PC-3 (cell line): ENCODE measurements at regions not wholly inside any gene's neighbourhood (a gene's known extent, or its start where the extent isn't known, plus 50 kb on each side); places are given as distances from the start of the nearest gene placed in this dataset.

Experiments used
- ATAC-seq: fragments of 200-7000 bp; cut with Tn5 transposase; 2 replicates; pipeline ENCODE4 v1.9.1; 2020; ENCODE audit warnings: mild to moderate bottlenecking, moderate library complexity
- BruUV-seq: library from RNA; stranded (reverse); fragments of 400-500 nt; replicated peaks from 2 replicates; lab custom pipeline; 2021; lab: Mats Ljungman, UMichigan
- CTCF ChIA-PET: fragments of 300-600 bp; sonication (Branson Sonifier 250); formaldehyde crosslinking; loops from one replicate; lab custom pipeline; 2022; ENCODE audit warnings: antibody characterized with exemption; lab: Charles Lee
- POLR2A ChIA-PET: fragments of 300-600 bp; sonication (Branson Sonifier 250); formaldehyde crosslinking; loops from one replicate; lab custom pipeline; 2022; ENCODE audit warnings: antibody characterized with exemption; ENCODE audit not compliant: unreplicated experiment; lab: Charles Lee
- DNase-seq: peaks from one replicate; pipeline ENCODE4 v3.0.0-alpha.2; 2015
- H2AFZ ChIP-seq: fragments of 300-600 bp; sonication (generic); 2 replicates; pipeline ENCODE4 v1.6.0; 2016; ENCODE audit warnings: antibody characterized with exemption, low read length
- H3F3A ChIP-seq: fragments of 300-600 bp; sonication (generic); one replicate; pipeline ENCODE4 v1.6.0; 2017; ENCODE audit warnings: antibody characterized with exemption, low read length, control low read depth, mild to moderate bottlenecking; ENCODE audit not compliant: unreplicated experiment
- H3K27ac ChIP-seq: fragments of 300-600 bp; sonication (generic); 2 replicates; pipeline ENCODE4 v1.5.1; 2016; ENCODE audit warnings: mild to moderate bottlenecking, low read length
- H3K27me3 ChIP-seq: fragments of 300-600 bp; sonication (generic); 2 replicates; pipeline ENCODE4 v1.6.1; 2016; ENCODE audit warnings: low read length, mixed read lengths
- H3K36me3 ChIP-seq: fragments of 300-600 bp; sonication (generic); 2 replicates; pipeline ENCODE4 v1.6.1; 2016; ENCODE audit warnings: low read depth, mixed run types, low read length, mixed read lengths
- H3K4me1 ChIP-seq: fragments of 300-600 bp; sonication (generic); 2 replicates; pipeline ENCODE4 v1.5.1; 2016; ENCODE audit warnings: low read length; ENCODE audit not compliant: insufficient read depth
- H3K4me2 ChIP-seq: fragments of 300-600 bp; sonication (generic); 2 replicates; pipeline ENCODE4 v1.6.0; 2016; ENCODE audit warnings: low read length
- H3K4me3 ChIP-seq: fragments of 300-600 bp; sonication (generic); 2 replicates; pipeline ENCODE4 v1.5.1; 2016; ENCODE audit warnings: mild to moderate bottlenecking, low read length, mixed read lengths
- H3K79me2 ChIP-seq: fragments of 300-600 bp; sonication (generic); 2 replicates; pipeline ENCODE4 v1.6.1; 2017; ENCODE audit warnings: low read length, mixed read lengths
- H3K9ac ChIP-seq: fragments of 300-600 bp; sonication (generic); 2 replicates; pipeline ENCODE4 v1.6.0; 2016; ENCODE audit warnings: mild to moderate bottlenecking, low read length
- H3K9me2 ChIP-seq: fragments of 300-600 bp; sonication (generic); replicated peaks from 2 replicates; pipeline ENCODE4 v1.6.1; 2016; ENCODE audit warnings: mixed run types, low read length, mixed read lengths
- H3K9me3 ChIP-seq: fragments of 300-600 bp; sonication (generic); 2 replicates; pipeline ENCODE4 v1.6.1; 2016; ENCODE audit warnings: low read length, mixed read lengths
- H4K20me1 ChIP-seq: fragments of 300-600 bp; sonication (generic); 2 replicates; pipeline ENCODE4 v1.6.1; 2016; ENCODE audit warnings: low read length, mixed read lengths
- EZH2 ChIP-seq: fragments of 300-600 bp; sonication (generic); IDR thresholded peaks from one replicate; pipeline ENCODE4 v1.6.1; 2017; ENCODE audit warnings: antibody characterized with exemption, mild to moderate bottlenecking, low read length; ENCODE audit not compliant: unreplicated experiment
- EZH2phosphoT487 ChIP-seq: fragments of 300-600 bp; sonication (generic); IDR thresholded peaks from 2 replicates; pipeline ENCODE4 v1.6.1; 2018; ENCODE audit warnings: mild to moderate bottlenecking, antibody characterized with exemption, low read length, borderline replicate concordance
- intact Hi-C: fragments of 100-400 bp; cut with micrococcal nuclease; formaldehyde crosslinking; loops from 2 replicates; pipeline ENCODE4 v1.9.0; 2023
- TF ChIP-seq, protein P1 (sequence below): fragments of 300-600 bp; sonication (generic); conservative IDR thresholded peaks from 2 replicates; pipeline ENCODE4 v1.5.1; 2017; ENCODE audit warnings: antibody characterized with exemption, low read depth, mild to moderate bottlenecking, low read length

GRCh38 chr13:31862828-31863227, 123.5 kb downstream of the RXFP2 start:
- no TSS peak for BruUV-seq
- intact Hi-C loops: no loop called here
- Histone ChIP-seq H3K4me2 (no peak overlapping the region), H3F3A (no peaks in the 10 kb centered on the region), H3K4me3 (no peak overlapping the region), H3K9me3 (no peaks in the 10 kb centered on the region), H3K9ac (no peak overlapping the region), H3K4me1 (no peaks in the 10 kb centered on the region), H4K20me1 (no peaks in the 10 kb centered on the region), H3K27ac (no peak overlapping the region), H3K36me3 (no peaks in the 10 kb centered on the region), H3K9me2 (no peaks in the 10 kb centered on the region), H2AFZ (no peak overlapping the region), H3K79me2 (no peaks in the 10 kb centered on the region), H3K27me3 (peaks cover 35% of the 10 kb centered on the region)
- POLR2A ChIA-PET: no interaction called here
- TF ChIP-seq, protein P1, sequence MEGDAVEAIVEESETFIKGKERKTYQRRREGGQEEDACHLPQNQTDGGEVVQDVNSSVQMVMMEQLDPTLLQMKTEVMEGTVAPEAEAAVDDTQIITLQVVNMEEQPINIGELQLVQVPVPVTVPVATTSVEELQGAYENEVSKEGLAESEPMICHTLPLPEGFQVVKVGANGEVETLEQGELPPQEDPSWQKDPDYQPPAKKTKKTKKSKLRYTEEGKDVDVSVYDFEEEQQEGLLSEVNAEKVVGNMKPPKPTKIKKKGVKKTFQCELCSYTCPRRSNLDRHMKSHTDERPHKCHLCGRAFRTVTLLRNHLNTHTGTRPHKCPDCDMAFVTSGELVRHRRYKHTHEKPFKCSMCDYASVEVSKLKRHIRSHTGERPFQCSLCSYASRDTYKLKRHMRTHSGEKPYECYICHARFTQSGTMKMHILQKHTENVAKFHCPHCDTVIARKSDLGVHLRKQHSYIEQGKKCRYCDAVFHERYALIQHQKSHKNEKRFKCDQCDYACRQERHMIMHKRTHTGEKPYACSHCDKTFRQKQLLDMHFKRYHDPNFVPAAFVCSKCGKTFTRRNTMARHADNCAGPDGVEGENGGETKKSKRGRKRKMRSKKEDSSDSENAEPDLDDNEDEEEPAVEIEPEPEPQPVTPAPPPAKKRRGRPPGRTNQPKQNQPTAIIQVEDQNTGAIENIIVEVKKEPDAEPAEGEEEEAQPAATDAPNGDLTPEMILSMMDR: no peak
- TF ChIP-seq EZH2: no peak
- TF ChIP-seq EZH2phosphoT487: no peak
- DNase-seq (no peak), ATAC-seq (no peak)
- CTCF ChIA-PET: no interaction called here

DNA sequence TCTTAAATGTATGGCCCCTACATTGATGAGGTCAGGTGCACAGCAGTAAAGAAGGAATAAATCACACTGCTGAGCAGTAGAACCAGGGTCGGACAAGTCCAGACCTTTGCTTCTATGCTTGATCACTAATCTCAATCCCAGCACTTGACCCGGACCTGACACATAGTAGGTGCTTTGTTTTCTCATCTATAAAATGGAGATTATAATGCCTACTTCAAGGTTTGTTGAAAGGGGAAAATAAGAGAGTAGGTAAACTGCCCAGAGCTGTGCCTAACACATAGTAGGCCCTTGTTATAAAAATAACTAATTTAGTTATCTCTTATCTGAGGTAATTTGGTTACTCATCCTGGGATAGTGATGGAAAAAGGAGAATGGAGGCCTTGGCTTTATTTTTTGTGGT, 125.0 kb downstream of the RXFP2 start:
- no peak overlapping the region for H3K9ac ChIP-seq
- CTCF ChIA-PET: no interaction called here
- POLR2A ChIA-PET: no interaction called here
- H3K9me2 ChIP-seq: no peaks in the 10 kb centered on the region
- BruUV-seq: no TSS peak
- intact Hi-C loops: no loop called here
- H4K20me1 ChIP-seq: no peaks in the 10 kb centered on the region
- H3K4me1 ChIP-seq: no peaks in the 10 kb centered on the region
- H3K27ac ChIP-seq: no peak overlapping the region
- TF ChIP-seq, protein P1: no peak
- no peak for TF ChIP-seq EZH2phosphoT487
- no peak for TF ChIP-seq EZH2
- H3K79me2 ChIP-seq: no peaks in the 10 kb centered on the region
- H3K27me3 ChIP-seq: peaks cover 24% of the 10 kb centered on the region
- H2AFZ ChIP-seq: no peak overlapping the region
- no peaks in the 10 kb centered on the region for H3F3A ChIP-seq
- no peaks in the 10 kb centered on the region for H3K9me3 ChIP-seq
- no peak for DNase-seq
- no peak overlapping the region for H3K4me2 ChIP-seq
- ATAC-seq: no peak
- no peak overlapping the region for H3K4me3 ChIP-seq
- no peaks in the 10 kb centered on the region for H3K36me3 ChIP-seq

DNA sequence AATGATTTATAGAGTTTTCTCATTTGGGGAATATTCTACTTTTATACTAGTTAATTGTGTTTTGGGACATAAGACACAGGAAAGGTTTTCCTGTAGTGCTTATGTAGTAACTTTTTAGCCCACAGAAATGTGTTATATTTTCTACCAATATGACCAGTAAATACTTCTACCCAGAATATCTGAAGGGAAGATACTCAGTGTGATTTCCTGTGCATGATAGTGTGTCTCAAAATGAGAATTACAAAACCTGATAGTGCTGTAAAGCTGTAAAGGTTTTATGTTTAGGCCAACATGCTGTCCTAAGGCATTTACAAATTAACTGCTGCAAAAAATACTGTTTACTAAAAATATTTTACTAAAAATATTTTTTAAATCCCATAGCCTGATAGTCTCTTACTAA, 126.8 kb downstream of the RXFP2 start:
- ChIA-PET CTCF (no interaction called here), POLR2A (no interaction called here)
- DNase-seq: no peak
- intact Hi-C loops: no loop called here
- no peak overlapping the region for H3K27ac ChIP-seq
- no peaks in the 10 kb centered on the region for H3F3A ChIP-seq
- no peak overlapping the region for H3K9ac ChIP-seq
- BruUV-seq: no TSS peak
- H2AFZ ChIP-seq: no peak overlapping the region
- no peaks in the 10 kb centered on the region for H3K9me3 ChIP-seq
- no peak overlapping the region for H3K4me3 ChIP-seq
- no peaks in the 10 kb centered on the region for H3K4me1 ChIP-seq
- no peaks in the 10 kb centered on the region for H3K9me2 ChIP-seq
- no peaks in the 10 kb centered on the region for H3K79me2 ChIP-seq
- peaks cover 6% of the 10 kb centered on the region; the same call in 1 of the 2 replicates for H3K27me3 ChIP-seq
- ATAC-seq: no peak
- no peak for TF ChIP-seq EZH2phosphoT487
- TF ChIP-seq, protein P1: no peak
- TF ChIP-seq EZH2: no peak
- H3K4me2 ChIP-seq: no peak overlapping the region
- no peaks in the 10 kb centered on the region for H3K36me3 ChIP-seq
- no peaks in the 10 kb centered on the region for H4K20me1 ChIP-seq
